ENCODE measurements at regions not wholly inside any gene's neighbourhood (a gene's known extent, or its start where the extent isn't known, plus 50 kb on each side); places are given as distances from the start of the nearest gene placed in this dataset.

DNA sequence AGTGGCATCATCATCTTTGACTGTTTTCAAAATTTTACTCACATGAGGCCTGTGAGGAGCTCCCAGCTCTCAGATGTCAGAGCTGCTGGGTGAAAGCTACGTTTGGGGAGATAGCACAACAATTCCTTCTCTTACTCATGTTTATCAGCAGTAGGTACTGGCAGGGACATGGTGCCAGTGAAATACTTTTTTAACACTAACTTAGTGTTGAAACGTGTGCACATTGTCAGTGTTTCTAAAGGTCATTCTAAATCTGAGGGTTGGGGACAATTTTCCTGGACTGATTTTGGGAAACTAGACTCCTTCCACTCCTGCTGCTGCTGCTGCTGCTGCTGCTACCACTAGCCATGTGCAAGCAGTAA is 487.4 kb downstream of the PDCD6IP start:
- no TSS peak for BruUV-seq (replicated peaks)
- CTCF ChIA-PET = no interaction called here
- H3K4me1 Mint-ChIP-seq (ENCODE audit: low read depth, unreplicated experiment) = no peaks in the 10 kb centered on the region
- no peaks in the 10 kb centered on the region for H3K36me3 Mint-ChIP-seq (ENCODE audit: insufficient read depth, unreplicated experiment)
- no peaks in the 10 kb centered on the region for H3K9me3 Mint-ChIP-seq (ENCODE audit: low read depth, unreplicated experiment)
- no peaks in the 10 kb centered on the region for H3K27me3 Mint-ChIP-seq (ENCODE audit: unreplicated experiment)
- TF ChIP-seq, protein P1, sequence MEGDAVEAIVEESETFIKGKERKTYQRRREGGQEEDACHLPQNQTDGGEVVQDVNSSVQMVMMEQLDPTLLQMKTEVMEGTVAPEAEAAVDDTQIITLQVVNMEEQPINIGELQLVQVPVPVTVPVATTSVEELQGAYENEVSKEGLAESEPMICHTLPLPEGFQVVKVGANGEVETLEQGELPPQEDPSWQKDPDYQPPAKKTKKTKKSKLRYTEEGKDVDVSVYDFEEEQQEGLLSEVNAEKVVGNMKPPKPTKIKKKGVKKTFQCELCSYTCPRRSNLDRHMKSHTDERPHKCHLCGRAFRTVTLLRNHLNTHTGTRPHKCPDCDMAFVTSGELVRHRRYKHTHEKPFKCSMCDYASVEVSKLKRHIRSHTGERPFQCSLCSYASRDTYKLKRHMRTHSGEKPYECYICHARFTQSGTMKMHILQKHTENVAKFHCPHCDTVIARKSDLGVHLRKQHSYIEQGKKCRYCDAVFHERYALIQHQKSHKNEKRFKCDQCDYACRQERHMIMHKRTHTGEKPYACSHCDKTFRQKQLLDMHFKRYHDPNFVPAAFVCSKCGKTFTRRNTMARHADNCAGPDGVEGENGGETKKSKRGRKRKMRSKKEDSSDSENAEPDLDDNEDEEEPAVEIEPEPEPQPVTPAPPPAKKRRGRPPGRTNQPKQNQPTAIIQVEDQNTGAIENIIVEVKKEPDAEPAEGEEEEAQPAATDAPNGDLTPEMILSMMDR (IDR thresholded peaks at IDR 0.05; ENCODE audit: unreplicated experiment) = no peak
- no peak for DNase-seq
- H3K4me3 Mint-ChIP-seq (ENCODE audit: low read depth, unreplicated experiment) = no peak overlapping the region
- H3K27ac Mint-ChIP-seq (ENCODE audit: unreplicated experiment) = no peak overlapping the region
- intact Hi-C loops (cut with micrococcal nuclease; ENCODE audit: unreplicated experiment) = no loop called here

DNA sequence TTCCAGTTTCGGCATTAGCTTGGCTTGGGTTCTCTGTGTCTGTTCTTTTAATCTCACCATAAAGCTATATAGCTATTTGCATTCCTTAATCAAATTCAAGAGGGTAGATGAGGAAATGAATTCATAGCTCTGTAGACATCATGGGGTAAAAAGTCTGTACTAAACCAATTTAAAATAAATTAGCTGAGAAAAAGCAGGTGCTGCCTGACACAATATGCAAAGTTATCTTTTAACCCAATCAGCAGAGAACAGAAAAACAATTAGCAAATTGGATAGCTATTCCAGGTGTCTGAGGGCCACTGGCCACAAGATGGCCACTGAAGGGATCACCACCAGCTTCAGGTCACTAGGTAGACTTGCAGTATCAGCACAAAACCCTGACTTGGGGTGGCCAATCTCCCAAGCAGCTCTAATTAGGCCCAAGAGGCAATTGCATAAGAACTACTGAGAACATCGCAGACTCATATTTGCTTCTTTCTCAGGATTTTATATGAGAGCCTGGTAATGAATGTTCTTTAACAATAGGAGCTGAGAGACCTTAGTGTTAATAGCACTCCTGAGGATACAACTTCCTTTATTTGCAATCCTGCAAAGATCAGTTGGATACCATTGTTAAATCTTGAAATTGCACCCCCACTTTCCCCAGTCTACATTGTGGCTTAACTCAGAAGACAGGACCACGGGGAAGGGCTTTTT is 494.3 kb downstream of the PDCD6IP start:
- Mint-ChIP-seq H3K27me3 (ENCODE audit: unreplicated experiment) (no peaks in the 10 kb centered on the region), H3K9me3 (ENCODE audit: low read depth, unreplicated experiment) (no peaks in the 10 kb centered on the region), H3K27ac (ENCODE audit: unreplicated experiment) (no peak overlapping the region), H3K4me1 (ENCODE audit: low read depth, unreplicated experiment) (peaks cover 6% of the 10 kb centered on the region), H3K36me3 (ENCODE audit: insufficient read depth, unreplicated experiment) (no peaks in the 10 kb centered on the region), H3K4me3 (ENCODE audit: low read depth, unreplicated experiment) (no peak overlapping the region)
- BruUV-seq (replicated peaks) = no TSS peak
- intact Hi-C loops (cut with micrococcal nuclease; ENCODE audit: unreplicated experiment) = no loop called here
- CTCF ChIA-PET = interaction anchor here (0.6 kb wide), 1 partner anchor 25 kb away, joined by 3 read pairs; no protein-coding TSS in a partner anchor
- TF ChIP-seq, protein P1 (IDR thresholded peaks at IDR 0.05; ENCODE audit: unreplicated experiment) = no peak
- no peak for DNase-seq

DNA sequence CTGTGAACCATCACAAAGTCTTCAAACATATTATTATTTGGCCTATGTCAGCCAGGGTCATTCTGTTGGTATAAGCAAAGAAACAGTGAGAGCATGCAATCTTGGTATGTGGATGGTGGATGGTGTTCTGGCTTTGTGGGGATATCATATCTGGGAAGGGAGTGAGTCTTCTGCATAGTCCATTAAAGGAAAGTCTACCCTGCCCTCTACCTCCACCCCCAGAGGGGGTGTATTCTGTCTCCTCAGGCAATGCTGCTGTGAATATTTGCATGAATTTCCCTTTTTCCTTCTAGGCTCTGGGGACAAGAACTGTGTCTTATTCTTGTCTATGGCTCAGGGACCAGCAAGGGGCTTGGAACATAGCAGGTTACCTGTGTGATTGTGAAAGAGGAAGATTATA is 495.8 kb downstream of the PDCD6IP start:
- Mint-ChIP-seq H3K27ac (ENCODE audit: unreplicated experiment) (no peak overlapping the region), H3K4me3 (ENCODE audit: low read depth, unreplicated experiment) (no peak overlapping the region), H3K36me3 (ENCODE audit: insufficient read depth, unreplicated experiment) (no peaks in the 10 kb centered on the region), H3K27me3 (ENCODE audit: unreplicated experiment) (no peaks in the 10 kb centered on the region), H3K4me1 (ENCODE audit: low read depth, unreplicated experiment) (peaks cover 18% of the 10 kb centered on the region), H3K9me3 (ENCODE audit: low read depth, unreplicated experiment) (no peaks in the 10 kb centered on the region)
- intact Hi-C loops (cut with micrococcal nuclease; ENCODE audit: unreplicated experiment) = no loop called here
- CTCF ChIA-PET = no interaction called here
- BruUV-seq (replicated peaks) = no TSS peak
- no peak for DNase-seq
- TF ChIP-seq, protein P1 (IDR thresholded peaks at IDR 0.05; ENCODE audit: unreplicated experiment) = no peak

DNA sequence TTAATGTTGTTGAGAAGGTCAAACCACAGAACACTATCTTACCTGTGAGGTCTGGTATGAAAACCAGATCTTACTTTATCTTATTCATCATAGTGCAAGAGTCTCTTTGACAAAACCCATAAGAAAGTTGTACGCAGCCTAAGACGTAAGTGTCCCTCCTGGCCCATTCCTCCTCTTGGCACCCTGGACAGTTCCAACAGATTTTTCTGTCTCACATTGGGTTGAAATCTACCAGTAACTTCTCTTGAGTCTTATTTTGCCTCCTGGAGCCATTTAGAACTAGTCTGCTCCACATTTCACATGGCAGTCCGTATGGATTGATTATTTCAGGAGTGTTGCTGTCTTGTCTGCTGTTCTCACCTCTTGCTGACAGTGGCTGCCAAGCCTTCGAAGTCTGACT is 498.4 kb downstream of the PDCD6IP start:
- TF ChIP-seq, protein P1 (IDR thresholded peaks at IDR 0.05; ENCODE audit: unreplicated experiment) = no peak
- Mint-ChIP-seq H3K27me3 (ENCODE audit: unreplicated experiment) (no peaks in the 10 kb centered on the region), H3K9me3 (ENCODE audit: low read depth, unreplicated experiment) (no peaks in the 10 kb centered on the region), H3K27ac (ENCODE audit: unreplicated experiment) (no peak overlapping the region), H3K4me1 (ENCODE audit: low read depth, unreplicated experiment) (peaks cover 33% of the 10 kb centered on the region), H3K4me3 (ENCODE audit: low read depth, unreplicated experiment) (no peak overlapping the region), H3K36me3 (ENCODE audit: insufficient read depth, unreplicated experiment) (no peaks in the 10 kb centered on the region)
- intact Hi-C loops (cut with micrococcal nuclease; ENCODE audit: unreplicated experiment) = no loop called here
- CTCF ChIA-PET = no interaction called here
- no TSS peak for BruUV-seq (replicated peaks)
- DNase-seq = no peak

Measured in Calu3 (cell line).